ENCODE measurements at regions not wholly inside any gene's neighbourhood (a gene's known extent, or its start where the extent isn't known, plus 50 kb on each side); places are given as distances from the start of the nearest gene placed in this dataset.

- intact Hi-C loops (cut with DNase I): no loop called here
- DNase-seq (ENCODE audit: missing footprints) (no peak), ATAC-seq (no peak)
Measured at GRCh38 chr12:107472308-107472707, 213.3 kb upstream of the PWP1 start.

GRCh38 chr12:107474099-107474498 lies 211.5 kb upstream of the PWP1 start:
- intact Hi-C loops (cut with DNase I): no loop called here
- DNase-seq (ENCODE audit: missing footprints) (no peak), ATAC-seq (peak; percentile 23)

- intact Hi-C loops (cut with DNase I): no loop called here
- no peak for ATAC-seq
- DNase-seq (ENCODE audit: missing footprints): no peak
Measured at GRCh38 chr12:107474639-107475539, 210.7 kb upstream of the PWP1 start.

- DNase-seq (ENCODE audit: missing footprints) (no peak), ATAC-seq (no peak)
- intact Hi-C loops (cut with DNase I): no loop called here
Measured at GRCh38 chr12:107475900-107476299, 209.7 kb upstream of the PWP1 start.

GRCh38 chr12:107477018-107477417 lies 208.6 kb upstream of the PWP1 start:
- DNase-seq (ENCODE audit: missing footprints) (no peak), ATAC-seq (no peak)
- intact Hi-C loops (cut with DNase I): no loop called here

- no peak for ATAC-seq
- no peak for DNase-seq (ENCODE audit: missing footprints)
- intact Hi-C loops (cut with DNase I): no loop called here
Measured at GRCh38 chr12:107477947-107478610, 207.5 kb upstream of the PWP1 start.

GRCh38 chr12:107478881-107479280 lies 206.7 kb upstream of the PWP1 start:
- intact Hi-C loops (cut with DNase I): no loop called here
- ATAC-seq: no peak
- no peak for DNase-seq (ENCODE audit: missing footprints)

- intact Hi-C loops (cut with DNase I): no loop called here
- DNase-seq (ENCODE audit: missing footprints) (no peak), ATAC-seq (peak; percentile 16)
Measured at GRCh38 chr12:107480836-107481608, 204.6 kb upstream of the PWP1 start.

- intact Hi-C loops (cut with DNase I): no loop called here
- DNase-seq (ENCODE audit: missing footprints) (no peak), ATAC-seq (no peak)
Measured at GRCh38 chr12:107484230-107484629, 201.4 kb upstream of the PWP1 start.

GRCh38 chr12:107484941-107485340 lies 200.7 kb upstream of the PWP1 start:
- ATAC-seq (no peak), DNase-seq (ENCODE audit: missing footprints) (no peak)
- intact Hi-C loops (cut with DNase I): no loop called here

GRCh38 chr12:107485731-107486130 lies 199.9 kb upstream of the PWP1 start:
- intact Hi-C loops (cut with DNase I): no loop called here
- DNase-seq (ENCODE audit: missing footprints) (no peak), ATAC-seq (no peak)

- ATAC-seq (no peak), DNase-seq (ENCODE audit: missing footprints) (no peak)
- intact Hi-C loops (cut with DNase I): no loop called here
Measured at GRCh38 chr12:107486140-107486892, 199.3 kb upstream of the PWP1 start.

GRCh38 chr12:107487011-107487680 lies 198.5 kb upstream of the PWP1 start:
- ATAC-seq (no peak), DNase-seq (ENCODE audit: missing footprints) (no peak)
- intact Hi-C loops (cut with DNase I): no loop called here

GRCh38 chr12:107488666-107489065 lies 196.9 kb upstream of the PWP1 start:
- ATAC-seq (no peak), DNase-seq (ENCODE audit: missing footprints) (no peak)
- intact Hi-C loops (cut with DNase I): no loop called here

- ATAC-seq: no peak
- no peak for DNase-seq (ENCODE audit: missing footprints)
- intact Hi-C loops (cut with DNase I): no loop called here
Measured at GRCh38 chr12:107490010-107490409, 195.6 kb upstream of the PWP1 start.

GRCh38 chr12:107491856-107492255 lies 193.7 kb upstream of the PWP1 start:
- intact Hi-C loops (cut with DNase I): no loop called here
- ATAC-seq: no peak
- no peak for DNase-seq (ENCODE audit: missing footprints)

- no peak for DNase-seq (ENCODE audit: missing footprints)
- intact Hi-C loops (cut with DNase I): no loop called here
- ATAC-seq: peak; percentile 64
Measured at GRCh38 chr12:107492393-107493134, 193.0 kb upstream of the PWP1 start.

GRCh38 chr12:107493135-107493494 lies 192.5 kb upstream of the PWP1 start:
- ATAC-seq: no peak
- intact Hi-C loops (cut with DNase I): no loop called here
- no peak for DNase-seq (ENCODE audit: missing footprints)
